Thymus (tissue), 11 donors: ENCODE measurements at regions not wholly inside any gene's neighbourhood (a gene's known extent, or its start where the extent isn't known, plus 50 kb on each side); places are given as distances from the start of the nearest gene placed in this dataset.
"Not testable (repeated sequence)": the region's sequence is repeated elsewhere in the genome, so short reads cannot be mapped to it uniquely, and the experiment has no call there.

ENCODE experiments used
- DNase-seq, 9 donors: peaks; one replicate each; pipeline ENCODE4 v3.0.0-alpha.2; 2013; ENCODE audit warnings: low spot score in 9 of 9, low read depth in 6 of 9, missing footprints in 1 of 9
- H3K27ac ChIP-seq, 2 donors: one replicate each; pipeline ENCODE4 v1.5.1; 2013; ENCODE audit warnings: control low read depth in 1 of 2, low read depth in 1 of 2, low read length in 1 of 2, mild to moderate bottlenecking in 1 of 2, moderate library complexity in 1 of 2
- H3K27me3 ChIP-seq, 2 donors: one replicate each; pipeline ENCODE4 v1.5.1; 2013; ENCODE audit warnings: low read length in 1 of 2; ENCODE audit not compliant: control insufficient read depth in 2 of 2, insufficient read depth in 1 of 2
- H3K36me3 ChIP-seq, 2 donors: one replicate each; pipeline ENCODE4 v1.5.1; 2013; ENCODE audit warnings: low read length in 1 of 2, mild to moderate bottlenecking in 1 of 2, moderate library complexity in 1 of 2; ENCODE audit not compliant: control insufficient read depth in 2 of 2, insufficient read depth in 2 of 2
- H3K4me1 ChIP-seq, 2 donors: one replicate each; pipeline ENCODE4 v1.5.1; 2013; ENCODE audit warnings: low read length in 2 of 2; ENCODE audit not compliant: control insufficient read depth in 2 of 2, insufficient read depth in 2 of 2
- H3K4me3 ChIP-seq, 2 donors: one replicate each; pipeline ENCODE4 v1.5.1; 2013; ENCODE audit warnings: low read length in 2 of 2, control low read depth in 1 of 2, mild to moderate bottlenecking in 1 of 2
- H3K9me3 ChIP-seq, 2 donors: one replicate each; pipeline ENCODE4 v1.5.1; 2013; ENCODE audit warnings: low read length in 1 of 2, mild to moderate bottlenecking in 1 of 2; ENCODE audit not compliant: control insufficient read depth in 2 of 2, insufficient read depth in 1 of 2
- WGBS: extraction: QIAGEN DNeasy Blood & Tissue Kit; methylation state at CpG from one replicate; pipeline ENCODE4 v1.1.7; 2013; 5-methylcytosine and 5-hydroxymethylcytosine counted together
- donor health status: healthy.

GRCh38 chrX:40893251-40893910 is 158.0 kb upstream of the MED14 start:
- no peak overlapping the region for H3K27ac ChIP-seq
- H3K9me3 ChIP-seq = no peaks in the 10 kb centered on the region
- 98% methylated on average over 6 of the region's 6 CpGs for WGBS
- H3K4me1 ChIP-seq = no peaks in the 10 kb centered on the region
- no peaks in the 10 kb centered on the region for H3K36me3 ChIP-seq
- DNase-seq = no peak
- no peaks in the 10 kb centered on the region for H3K27me3 ChIP-seq
- no peak overlapping the region for H3K4me3 ChIP-seq

- WGBS = 98% methylated on average over 3 of the region's 3 CpGs
- H3K4me3 ChIP-seq = no peak overlapping the region
- no peak overlapping the region for H3K27ac ChIP-seq
- H3K27me3 ChIP-seq = no peaks in the 10 kb centered on the region
- H3K9me3 ChIP-seq = no peaks in the 10 kb centered on the region
- no peak for DNase-seq
- no peaks in the 10 kb centered on the region for H3K4me1 ChIP-seq
- H3K36me3 ChIP-seq = no peaks in the 10 kb centered on the region
Measured at GRCh38 chrX:40895246-40895645, 159.9 kb upstream of the MED14 start.

GRCh38 chrX:40897718-40898270 is 162.5 kb upstream of the MED14 start:
- DNase-seq = no peak
- 97% methylated on average over 3 of the region's 3 CpGs for WGBS
- H3K9me3 ChIP-seq = no peaks in the 10 kb centered on the region
- no peak overlapping the region for H3K27ac ChIP-seq
- H3K27me3 ChIP-seq = no peaks in the 10 kb centered on the region
- H3K36me3 ChIP-seq = no peaks in the 10 kb centered on the region
- no peak overlapping the region for H3K4me3 ChIP-seq
- H3K4me1 ChIP-seq = no peaks in the 10 kb centered on the region

- H3K27me3 ChIP-seq, H3K9me3 ChIP-seq, H3K27ac ChIP-seq, DNase-seq, H3K4me1 ChIP-seq, H3K4me3 ChIP-seq, H3K36me3 ChIP-seq: not testable (repeated sequence)
Measured at GRCh38 chrX:40904739-40905138, 169.4 kb upstream of the MED14 start.

GRCh38 chrX:40908026-40908425 is 172.7 kb upstream of the MED14 start:
- DNase-seq = no peak
- Histone ChIP-seq H3K36me3 (no peaks in the 10 kb centered on the region), H3K9me3 (no peaks in the 10 kb centered on the region), H3K27me3 (no peaks in the 10 kb centered on the region), H3K27ac (no peak overlapping the region), H3K4me3 (no peak overlapping the region), H3K4me1 (no peaks in the 10 kb centered on the region)
- 96% methylated on average over 7 of the region's 7 CpGs for WGBS

- Histone ChIP-seq H3K4me3 (no peak overlapping the region), H3K9me3 (no peaks in the 10 kb centered on the region), H3K27me3 (no peaks in the 10 kb centered on the region), H3K4me1 (no peaks in the 10 kb centered on the region), H3K27ac (no peak overlapping the region), H3K36me3 (no peaks in the 10 kb centered on the region)
- DNase-seq = no peak
Measured at GRCh38 chrX:40908857-40909475, 173.6 kb upstream of the MED14 start.

GRCh38 chrX:40912166-40912565 is 173.1 kb upstream of the USP9X start:
- H3K9me3 ChIP-seq = no peaks in the 10 kb centered on the region
- no peaks in the 10 kb centered on the region for H3K36me3 ChIP-seq
- no peaks in the 10 kb centered on the region for H3K27me3 ChIP-seq
- H3K4me3 ChIP-seq = no peak overlapping the region
- H3K4me1 ChIP-seq = no peaks in the 10 kb centered on the region
- 97% methylated on average over 4 of the region's 4 CpGs for WGBS
- H3K27ac ChIP-seq = no peak overlapping the region
- no peak for DNase-seq

- DNase-seq = no peak
- Histone ChIP-seq H3K4me1 (no peaks in the 10 kb centered on the region), H3K27ac (no peak overlapping the region), H3K9me3 (no peaks in the 10 kb centered on the region), H3K4me3 (no peak overlapping the region), H3K36me3 (no peaks in the 10 kb centered on the region), H3K27me3 (no peaks in the 10 kb centered on the region)
- 91% methylated on average over 4 of the region's 4 CpGs for WGBS
Measured at GRCh38 chrX:40912576-40912975, 172.7 kb upstream of the USP9X start.

GRCh38 chrX:40920351-40920750 is 164.9 kb upstream of the USP9X start:
- 97% methylated on average over 4 of the region's 4 CpGs for WGBS

More at GRCh38 chrX:40920351-40920750, 164.9 kb upstream of the USP9X start:
- Histone ChIP-seq H3K27ac (no peak overlapping the region), H3K9me3 (no peaks in the 10 kb centered on the region), H3K27me3 (no peaks in the 10 kb centered on the region), H3K4me3 (no peak overlapping the region), H3K36me3 (no peaks in the 10 kb centered on the region), H3K4me1 (no peaks in the 10 kb centered on the region)
- DNase-seq = no peak
